GM19372 (cell line): ENCODE measurements at regions not wholly inside any gene's neighbourhood (a gene's known extent, or its start where the extent isn't known, plus 50 kb on each side); places are given as distances from the start of the nearest gene placed in this dataset.
"Not testable (repeated sequence)": the region's sequence is repeated elsewhere in the genome, so short reads cannot be mapped to it uniquely, and the experiment has no call there.

Experiments
- ATAC-seq: cut with Tn5 transposase; IDR thresholded peaks from one replicate; pipeline ENCODE4 v1.9.1; 2021; ENCODE audit warnings: mild to moderate bottlenecking, low read depth, moderate library complexity; ENCODE audit not compliant: unreplicated experiment

- no peak for ATAC-seq
These were observed 418.2 kb downstream of the GJA1 start for GRCh38 chr6:121853686-121854085.

- no peak for ATAC-seq
These were observed 420.1 kb downstream of the GJA1 start for GRCh38 chr6:121855521-121855920.

- ATAC-seq: no peak
These were observed 420.9 kb downstream of the GJA1 start for GRCh38 chr6:121856296-121856695.

- ATAC-seq: no peak
These were observed 422.1 kb downstream of the GJA1 start for GRCh38 chr6:121857551-121857950.

- ATAC-seq: no peak
These were observed 422.9 kb downstream of the GJA1 start for GRCh38 chr6:121858310-121858709.

GRCh38 chr6:121858986-121859385, 423.5 kb downstream of the GJA1 start:
- no peak for ATAC-seq

- ATAC-seq: no peak
These were observed 430.4 kb downstream of the GJA1 start for GRCh38 chr6:121865811-121866210.

- no peak for ATAC-seq
These were observed 431.6 kb downstream of the GJA1 start for GRCh38 chr6:121867095-121867494.

- no peak for ATAC-seq
These were observed 432.8 kb downstream of the GJA1 start for GRCh38 chr6:121868206-121868605.

- ATAC-seq: no peak
These were observed 438.1 kb downstream of the GJA1 start for GRCh38 chr6:121873595-121873994.

- ATAC-seq: no peak
These were observed 441.3 kb downstream of the GJA1 start for GRCh38 chr6:121876721-121877120.

- ATAC-seq: no peak
These were observed 443.7 kb downstream of the GJA1 start for GRCh38 chr6:121879149-121879548.

- no peak for ATAC-seq
These were observed 445.4 kb downstream of the GJA1 start for GRCh38 chr6:121880831-121881230.

- no peak for ATAC-seq
These were observed 446.7 kb downstream of the GJA1 start for GRCh38 chr6:121881974-121882667.

- no peak for ATAC-seq
These were observed 448.6 kb downstream of the GJA1 start for GRCh38 chr6:121884091-121884490.

GRCh38 chr6:121884620-121885019, 449.2 kb downstream of the GJA1 start:
- ATAC-seq: no peak

GRCh38 chr6:121885399-121886152, 450.1 kb downstream of the GJA1 start:
- no peak for ATAC-seq

- ATAC-seq: no peak
These were observed 450.9 kb downstream of the GJA1 start for GRCh38 chr6:121886223-121886830.

GRCh38 chr6:121887724-121888123, 452.3 kb downstream of the GJA1 start:
- no peak for ATAC-seq

GRCh38 chr6:121890307-121890910, 455.0 kb downstream of the GJA1 start:
- no peak for ATAC-seq

- not testable (repeated sequence) for ATAC-seq
These were observed 460.3 kb downstream of the GJA1 start for GRCh38 chr6:121895731-121896130.
